Prostate gland (tissue), 2 donors: ENCODE measurements at regions not wholly inside any gene's neighbourhood (a gene's known extent, or its start where the extent isn't known, plus 50 kb on each side); places are given as distances from the start of the nearest gene placed in this dataset.
"Not testable (repeated sequence)": the region's sequence is repeated elsewhere in the genome, so short reads cannot be mapped to it uniquely, and the experiment has no call there.

Experiments
- DNase-seq: peaks from one replicate; pipeline ENCODE4 v3.0.0-alpha.2; 2019; ENCODE audit warnings: low spot score
- H3K27ac ChIP-seq, 2 donors: fragments of 200-600 bp; sonication (generic); 2 replicates each; pipeline ENCODE4 v1.5.1; 2017 to 2019
- H3K27me3 ChIP-seq: fragments of 200-600 bp; sonication (generic); replicated peaks from 2 replicates; pipeline ENCODE4 v1.5.1; 2019; ENCODE audit not compliant: insufficient read depth
- H3K36me3 ChIP-seq, 2 donors: fragments of 200-600 bp; sonication (generic); 1 replicate in 1 of 2; 2 replicates in 1 of 2; pipeline versions ENCODE4 v1.5.1 to v1.8.1; 2017 to 2019
- H3K4me1 ChIP-seq: fragments of 200-600 bp; sonication (generic); replicated peaks from 2 replicates; pipeline ENCODE4 v1.5.1; 2019
- H3K4me3 ChIP-seq, 2 donors: fragments of 200-600 bp; sonication (generic); 2 replicates each; pipeline ENCODE4 v1.5.1; 2017 to 2019
- H3K9me3 ChIP-seq: fragments of 200-600 bp; sonication (generic); 2 replicates; pipeline ENCODE4 v1.5.1; 2017
- CTCF ChIP-seq, 4 experiments: fragments of 200-600 bp in 2 of 4; fragments of 450-650 bp in 2 of 4; sonication (generic) in 2 of 4; IDR thresholded peaks; 1 replicate in 3 of 4; 2 replicates in 1 of 4; pipeline ENCODE4 v1.5.1; 2016 to 2019; ENCODE audit warnings: antibody characterized with exemption in 4 of 4, mild to moderate bottlenecking in 2 of 4, moderate library complexity in 2 of 4
- POLR2A ChIP-seq: fragments of 450-650 bp; IDR thresholded peaks from one replicate; pipeline ENCODE4 v1.6.1; 2016; ENCODE audit warnings: antibody characterized with exemption, mild to moderate bottlenecking
- POLR2AphosphoS5 ChIP-seq: sonication (generic); formaldehyde crosslinking; IDR thresholded peaks from one replicate; pipeline ENCODE4 v1.6.1; 2017; ENCODE audit warnings: antibody characterized with exemption
- WGBS: methylation state at CpG from one replicate; pipeline ENCODE4 v1.1.5; 2018; 5-methylcytosine and 5-hydroxymethylcytosine counted together
- intact Hi-C: fragments of 100-400 bp; cut with DNase I; formaldehyde crosslinking; loops from one replicate; pipeline ENCODE4 v1.14.2; 2022

GRCh38 chr10:108036265-108036664 is 871.8 kb upstream of the SORCS1 start:
- WGBS, result 19% methylated on average over 1 of the region's 1 CpG
- H3K9me3 ChIP-seq, result no peaks in the 10 kb centered on the region
- DNase-seq, result no peak
- no peak overlapping the region for H3K4me3 ChIP-seq
- no peaks in the 10 kb centered on the region for H3K4me1 ChIP-seq
- H3K27ac ChIP-seq, result no peak overlapping the region
- intact Hi-C loops, result no loop called here
- no peaks in the 10 kb centered on the region for H3K27me3 ChIP-seq
- no peak for TF ChIP-seq POLR2AphosphoS5
- TF ChIP-seq POLR2A, result no peak
- TF ChIP-seq CTCF (IDR thresholded peaks at IDR 0.05), result no peak
- no peaks in the 10 kb centered on the region for H3K36me3 ChIP-seq

- no peak for TF ChIP-seq POLR2A
- intact Hi-C loops, result no loop called here
- H3K9me3 ChIP-seq, result no peaks in the 10 kb centered on the region
- H3K27me3 ChIP-seq, result no peaks in the 10 kb centered on the region
- no peaks in the 10 kb centered on the region for H3K36me3 ChIP-seq
- H3K4me3 ChIP-seq, result no peak overlapping the region
- H3K4me1 ChIP-seq, result no peaks in the 10 kb centered on the region
- no peak for DNase-seq
- H3K27ac ChIP-seq, result no peak overlapping the region
- 43% methylated on average over 1 of the region's 1 CpG for WGBS
Observed at GRCh38 chr10:108034829-108035228, 870.3 kb upstream of the SORCS1 start.

GRCh38 chr10:108033518-108033917 is 869.0 kb upstream of the SORCS1 start:
- H3K27ac ChIP-seq, H3K9me3 ChIP-seq, H3K4me1 ChIP-seq, H3K4me3 ChIP-seq, intact Hi-C loops, DNase-seq, H3K36me3 ChIP-seq, H3K27me3 ChIP-seq: not testable (repeated sequence)
- WGBS, result 16% methylated on average over 3 of the region's 3 CpGs

GRCh38 chr10:108031505-108031904 is 867.0 kb upstream of the SORCS1 start:
- intact Hi-C loops, result no loop called here
- no peak for DNase-seq

GRCh38 chr10:108014902-108015177 is 850.3 kb upstream of the SORCS1 start:
- TF ChIP-seq POLR2AphosphoS5 (no peak), POLR2A (no peak), CTCF (IDR thresholded peaks at IDR 0.05) (no peak)
- Histone ChIP-seq H3K27me3 (no peaks in the 10 kb centered on the region), H3K4me3 (no peak overlapping the region), H3K36me3 (no peaks in the 10 kb centered on the region), H3K27ac (no peak overlapping the region), H3K9me3 (no peaks in the 10 kb centered on the region), H3K4me1 (no peaks in the 10 kb centered on the region)
- 94% methylated on average over 1 of the region's 1 CpG for WGBS
- intact Hi-C loops, result no loop called here
- DNase-seq, result no peak

More at GRCh38 chr10:108031505-108031904, 867.0 kb upstream of the SORCS1 start:
- no peaks in the 10 kb centered on the region for H3K9me3 ChIP-seq
- H3K27ac ChIP-seq, result no peak overlapping the region
- H3K36me3 ChIP-seq, result no peaks in the 10 kb centered on the region
- no peaks in the 10 kb centered on the region for H3K27me3 ChIP-seq
- 93% methylated on average over 1 of the region's 1 CpG for WGBS
- no peak overlapping the region for H3K4me3 ChIP-seq
- TF ChIP-seq POLR2A, result no peak
- no peak for TF ChIP-seq CTCF (IDR thresholded peaks at IDR 0.05)
- TF ChIP-seq POLR2AphosphoS5, result no peak
- H3K4me1 ChIP-seq, result no peaks in the 10 kb centered on the region

- H3K4me3 ChIP-seq, result no peak overlapping the region
Observed at GRCh38 chr10:108014145-108014901, 849.8 kb upstream of the SORCS1 start.

More at GRCh38 chr10:108014145-108014901, 849.8 kb upstream of the SORCS1 start:
- Histone ChIP-seq H3K9me3 (no peaks in the 10 kb centered on the region), H3K36me3 (no peaks in the 10 kb centered on the region), H3K27me3 (no peaks in the 10 kb centered on the region), H3K4me1 (no peaks in the 10 kb centered on the region), H3K27ac (no peak overlapping the region)
- intact Hi-C loops, result no loop called here
- DNase-seq, result no peak
- no peak for TF ChIP-seq CTCF (IDR thresholded peaks at IDR 0.05)
- WGBS, result 70% methylated on average over 4 of the region's 4 CpGs
